B cell (primary cell): ENCODE measurements at regions not wholly inside any gene's neighbourhood (a gene's known extent, or its start where the extent isn't known, plus 50 kb on each side); places are given as distances from the start of the nearest gene placed in this dataset.

Source experiments
- ATAC-seq: fragments of 200-7000 bp; cut with Tn5 transposase; one replicate; pipeline ENCODE4 v1.10.0; 2021; ENCODE audit warnings: low read depth, mild to moderate bottlenecking, moderate number of reproducible peaks, moderate library complexity
- CTCF ChIA-PET: fragments of 350-600 bp; sonication (Branson Sonifier 250); formaldehyde crosslinking; loops from one replicate; lab custom pipeline; 2021; ENCODE audit warnings: antibody characterized with exemption, inconsistent platforms; lab: Charles Lee
- POLR2A ChIA-PET: fragments of 350-600 bp; sonication (Branson Sonifier 250); formaldehyde crosslinking; loops from one replicate; lab custom pipeline; 2021; ENCODE audit warnings: antibody characterized with exemption; lab: Charles Lee
- DNase-seq: peaks from one replicate; pipeline ENCODE4 v3.0.0; 2013
- H2AFZ ChIP-seq: 2 replicates; pipeline ENCODE4 v1.6.1; 2012; ENCODE audit warnings: mild to moderate bottlenecking, low read depth, low read length; ENCODE audit not compliant: insufficient read depth, poor library complexity, severe bottlenecking
- H3K27ac ChIP-seq, 2 donors: 1 replicate in 1 of 2; 2 replicates in 1 of 2; pipeline ENCODE4 v1.5.1; 2012 to 2013; ENCODE audit warnings: low read length in 2 of 2, mild to moderate bottlenecking in 2 of 2, moderate library complexity in 1 of 2
- H3K27me3 ChIP-seq, 4 experiments: fragments of 200-600 bp in 1 of 4; sonication (generic) in 1 of 4; replicated peaks in 1 of 4; 1 replicate in 2 of 4; 2 replicates in 2 of 4; pipeline versions ENCODE4 v1.6.1 to v1.7.0; 2013 to 2016; ENCODE audit warnings: low read length in 3 of 4, mild to moderate bottlenecking in 2 of 4, mixed read lengths in 1 of 4, moderate library complexity in 1 of 4; ENCODE audit not compliant: insufficient read depth in 4 of 4, control insufficient read depth in 3 of 4; ENCODE audit errors: control extremely low read depth in 1 of 4
- H3K36me3 ChIP-seq, 2 experiments: replicated peaks in 1 of 2; 1 replicate in 1 of 2; 2 replicates in 1 of 2; pipeline versions ENCODE4 v1.6.1 to v1.7.1; 2013; ENCODE audit warnings: low read length in 1 of 2; ENCODE audit not compliant: insufficient read depth in 2 of 2, control insufficient read depth in 1 of 2; ENCODE audit errors: control extremely low read depth in 1 of 2, extremely low read depth in 1 of 2
- H3K4me1 ChIP-seq, 2 donors: fragments of 200-600 bp in 1 of 2; sonication (generic) in 1 of 2; 1 replicate in 1 of 2; 2 replicates in 1 of 2; pipeline versions ENCODE4 v1.5.1 to v1.6.1; 2013 to 2017; ENCODE audit warnings: low read length in 2 of 2; ENCODE audit not compliant: control insufficient read depth in 2 of 2, insufficient read depth in 2 of 2
- H3K4me2 ChIP-seq: replicated peaks from 2 replicates; pipeline ENCODE3; 2012; ENCODE audit warnings: mild to moderate bottlenecking, low read depth, low read length; ENCODE audit not compliant: poor library complexity, severe bottlenecking
- H3K4me3 ChIP-seq, 5 experiments: fragments of 200-600 bp in 1 of 5; sonication (generic) in 1 of 5; 1 replicate in 3 of 5; 2 replicates in 2 of 5; pipeline versions ENCODE4 v1.5.1 to v1.7.0; 2011 to 2016; ENCODE audit warnings: low read length in 4 of 5, mild to moderate bottlenecking in 4 of 5, low read depth in 2 of 5, control low read depth in 1 of 5, moderate library complexity in 1 of 5; ENCODE audit not compliant: insufficient read depth in 1 of 5; ENCODE audit errors: control extremely low read depth in 1 of 5, extremely low read depth in 1 of 5
- H3K79me2 ChIP-seq: fragments of 200-600 bp; sonication (generic); one replicate; pipeline ENCODE4 v1.6.0; 2016; ENCODE audit warnings: low read length; ENCODE audit not compliant: control insufficient read depth, insufficient read depth
- H3K9ac ChIP-seq: fragments of 200-600 bp; sonication (generic); 2 replicates; pipeline ENCODE4 v1.6.1; 2017; ENCODE audit warnings: mild to moderate bottlenecking, low read length, moderate library complexity
- H3K9me3 ChIP-seq, 3 donors: one replicate each; pipeline versions ENCODE4 v1.6.1 to v1.7.1; 2013; ENCODE audit warnings: low read length in 2 of 3; ENCODE audit not compliant: control insufficient read depth in 2 of 3, insufficient read depth in 1 of 3; ENCODE audit errors: control extremely low read depth in 1 of 3
- H4K20me1 ChIP-seq: 2 replicates; pipeline ENCODE4 v1.6.0; 2012; ENCODE audit warnings: mild to moderate bottlenecking, low read length; ENCODE audit not compliant: insufficient read depth, control insufficient read depth, poor library complexity, severe bottlenecking
- H3K27ac Mint-ChIP-seq: one replicate; pipeline ENCODE4 v1.8.0; 2021; ENCODE audit warnings: mixed read lengths
- H3K27me3 Mint-ChIP-seq: one replicate; pipeline ENCODE4 v1.8.0; 2021; ENCODE audit warnings: mixed read lengths
- H3K4me1 Mint-ChIP-seq: one replicate; pipeline ENCODE4 v1.8.0; 2021; ENCODE audit warnings: mixed read lengths
- H3K4me3 Mint-ChIP-seq: one replicate; pipeline ENCODE4 v1.8.0; 2021; ENCODE audit warnings: mixed read lengths
- H3K9me3 Mint-ChIP-seq: one replicate; pipeline ENCODE4 v1.8.0; 2022; ENCODE audit warnings: mixed read lengths; ENCODE audit not compliant: insufficient read depth
- CTCF ChIP-seq: fragments of 200-600 bp; IDR thresholded peaks from one replicate; pipeline ENCODE4 v1.8.0; 2022; ENCODE audit warnings: antibody characterized with exemption, mild to moderate bottlenecking
- EZH2 ChIP-seq: IDR thresholded peaks from 2 replicates; pipeline ENCODE4 v1.6.1; 2012; ENCODE audit warnings: borderline replicate concordance, low read depth, mild to moderate bottlenecking, moderate library complexity, low read length; ENCODE audit not compliant: insufficient read depth, poor library complexity, severe bottlenecking
- WGBS: methylation state at CpG from one replicate; pipeline ENCODE4 v1.1.5; 2013; ENCODE audit warnings: missing lambda C conversion rate; ENCODE audit not compliant: insufficient coverage; 5-methylcytosine and 5-hydroxymethylcytosine counted together
- intact Hi-C: fragments of 100-400 bp; cut with micrococcal nuclease; formaldehyde crosslinking; loops from one replicate; pipeline ENCODE4 v1.10.0; 2022

- H3K27me3 Mint-ChIP-seq: peaks cover 31% of the 10 kb centered on the region
- H3K36me3 ChIP-seq: no peaks in the 10 kb centered on the region
- POLR2A ChIA-PET: no interaction called here
- CTCF ChIA-PET: no interaction called here
- no peak overlapping the region for H3K4me3 Mint-ChIP-seq
- no peak overlapping the region for H3K9ac ChIP-seq
- 92% methylated on average over 5 of the region's 7 CpGs for WGBS
- H3K4me1 ChIP-seq: no peaks in the 10 kb centered on the region
- intact Hi-C loops: no loop called here
- DNase-seq (no peak), ATAC-seq (no peak)
- no peak overlapping the region for H3K4me3 ChIP-seq
- H3K79me2 ChIP-seq: no peaks in the 10 kb centered on the region
- no peaks in the 10 kb centered on the region for H4K20me1 ChIP-seq
- no peak for TF ChIP-seq CTCF
- no peak overlapping the region for H3K4me2 ChIP-seq
- H3K27me3 ChIP-seq: peaks cover 0 to 14% (median 7%) of the 10 kb centered on the region in 4 experiments
- H2AFZ ChIP-seq: no peak overlapping the region
- no peak overlapping the region for H3K27ac Mint-ChIP-seq
- no peak overlapping the region for H3K27ac ChIP-seq
- no peaks in the 10 kb centered on the region for H3K4me1 Mint-ChIP-seq
- peaks cover 0 to 14% (median 0%) of the 10 kb centered on the region in 3 donors for H3K9me3 ChIP-seq
- no peaks in the 10 kb centered on the region for H3K9me3 Mint-ChIP-seq
Observed at GRCh38 chr17:72215928-72216327, 95.1 kb downstream of the SOX9 start.

- ATAC-seq (no peak), DNase-seq (no peak)
- Histone ChIP-seq H4K20me1 (no peaks in the 10 kb centered on the region), H3K79me2 (no peaks in the 10 kb centered on the region), H3K9ac (no peak overlapping the region), H3K4me2 (no peak overlapping the region), H3K27me3 (peaks cover 0 to 14% (median 7%) of the 10 kb centered on the region in 4 experiments), H3K4me1 (no peaks in the 10 kb centered on the region), H3K27ac (no peak overlapping the region), H2AFZ (no peak overlapping the region), H3K9me3 (peaks cover 0 to 17% (median 0%) of the 10 kb centered on the region in 3 donors), H3K36me3 (no peaks in the 10 kb centered on the region), H3K4me3 (no peak overlapping the region)
- Mint-ChIP-seq H3K4me3 (no peak overlapping the region), H3K4me1 (no peaks in the 10 kb centered on the region), H3K27ac (no peak overlapping the region), H3K27me3 (peaks cover 33% of the 10 kb centered on the region), H3K9me3 (no peaks in the 10 kb centered on the region)
- intact Hi-C loops: no loop called here
- TF ChIP-seq CTCF: no peak
- no peak for TF ChIP-seq EZH2
- ChIA-PET POLR2A (no interaction called here), CTCF (no interaction called here)
- WGBS: 11% methylated on average over 21 of the region's 23 CpGs
Observed at GRCh38 chr17:72219137-72219823, 98.5 kb downstream of the SOX9 start.
